ENCODE measurements at regions not wholly inside any gene's neighbourhood (a gene's known extent, or its start where the extent isn't known, plus 50 kb on each side); places are given as distances from the start of the nearest gene placed in this dataset.

- no peak for DNase-seq
- FAIRE-seq = no peak
- 59 to 68% methylated on average over 4 of the region's 4 CpGs for WGBS, 2 donors
Measured at GRCh38 chr5:127206320-127207113, 84.1 kb upstream of the MEGF10 start.

GRCh38 chr5:127210042-127210441 lies 80.6 kb upstream of the MEGF10 start:
- intact Hi-C loops (cut with DNase I) = no loop called here
- peak in 1 of 4 donors; percentile 47 for ATAC-seq

More at GRCh38 chr5:127206320-127207113, 84.1 kb upstream of the MEGF10 start:
- Histone ChIP-seq H3K9me3 (no peaks in the 10 kb centered on the region), H3K27ac (no peak overlapping the region), H3K4me1 (no peaks in the 10 kb centered on the region), H3K36me3 (no peaks in the 10 kb centered on the region), H3K4me3 (no peak overlapping the region), H3K27me3 (no peaks in the 10 kb centered on the region)
- intact Hi-C loops (cut with DNase I) = no loop called here
- peak in 2 of 4 donors; percentile 35 to 38 for ATAC-seq
- no peak for TF ChIP-seq CTCF (IDR thresholded peaks at IDR 0.05)

GRCh38 chr5:127213231-127213630 lies 77.4 kb upstream of the MEGF10 start:
- Histone ChIP-seq H3K27ac (no peak overlapping the region), H3K9me3 (no peaks in the 10 kb centered on the region), H3K36me3 (no peaks in the 10 kb centered on the region), H3K27me3 (no peaks in the 10 kb centered on the region), H3K4me1 (no peaks in the 10 kb centered on the region), H3K4me3 (no peak overlapping the region)
- intact Hi-C loops (cut with DNase I) = no loop called here
- FAIRE-seq (no peak), ATAC-seq (no peak), DNase-seq (no peak)
- 88 to 91% methylated on average over 2 of the region's 2 CpGs for WGBS, 2 donors
- no peak for TF ChIP-seq CTCF (IDR thresholded peaks at IDR 0.05)

More at GRCh38 chr5:127210042-127210441, 80.6 kb upstream of the MEGF10 start:
- 18 to 28% methylated on average over 2 of the region's 2 CpGs for WGBS, 2 donors
- DNase-seq = no peak
- no peak overlapping the region for H3K4me3 ChIP-seq
- TF ChIP-seq CTCF (IDR thresholded peaks at IDR 0.05) = no peak
- H3K4me1 ChIP-seq = no peaks in the 10 kb centered on the region
- no peaks in the 10 kb centered on the region for H3K36me3 ChIP-seq
- H3K9me3 ChIP-seq = no peaks in the 10 kb centered on the region
- no peaks in the 10 kb centered on the region for H3K27me3 ChIP-seq
- H3K27ac ChIP-seq = no peak overlapping the region
- no peak for FAIRE-seq

GRCh38 chr5:127216143-127216542 lies 74.5 kb upstream of the MEGF10 start:
- no peak for FAIRE-seq
- intact Hi-C loops (cut with DNase I) = no loop called here
- ATAC-seq = no peak

More at GRCh38 chr5:127216143-127216542, 74.5 kb upstream of the MEGF10 start:
- H3K4me1 ChIP-seq = no peaks in the 10 kb centered on the region
- H3K27ac ChIP-seq = no peak overlapping the region
- H3K9me3 ChIP-seq = no peaks in the 10 kb centered on the region
- no peaks in the 10 kb centered on the region for H3K27me3 ChIP-seq
- 68 to 87% methylated on average over 2 of the region's 2 CpGs for WGBS, 2 donors
- DNase-seq = no peak
- TF ChIP-seq CTCF (IDR thresholded peaks at IDR 0.05) = no peak
- H3K36me3 ChIP-seq = no peaks in the 10 kb centered on the region
- H3K4me3 ChIP-seq = no peak overlapping the region

Measured in pancreas (tissue), 10 donors.